T-helper 2 cell (primary cell): ENCODE measurements at regions not wholly inside any gene's neighbourhood (a gene's known extent, or its start where the extent isn't known, plus 50 kb on each side); places are given as distances from the start of the nearest gene placed in this dataset.
A peak's percentile ranks its signal among the peaks of the same experiment; 100 is the strongest.

Experiments used
- DNase-seq, 5 experiments: peaks; one replicate each; pipeline versions ENCODE4 v3.0.0 to v3.0.0-alpha.2; 2012 to 2022

- no peak for DNase-seq
These were observed 50.0 kb upstream of the RNU6ATAC start for GRCh38 chr9:134214386-134214765.

DNA sequence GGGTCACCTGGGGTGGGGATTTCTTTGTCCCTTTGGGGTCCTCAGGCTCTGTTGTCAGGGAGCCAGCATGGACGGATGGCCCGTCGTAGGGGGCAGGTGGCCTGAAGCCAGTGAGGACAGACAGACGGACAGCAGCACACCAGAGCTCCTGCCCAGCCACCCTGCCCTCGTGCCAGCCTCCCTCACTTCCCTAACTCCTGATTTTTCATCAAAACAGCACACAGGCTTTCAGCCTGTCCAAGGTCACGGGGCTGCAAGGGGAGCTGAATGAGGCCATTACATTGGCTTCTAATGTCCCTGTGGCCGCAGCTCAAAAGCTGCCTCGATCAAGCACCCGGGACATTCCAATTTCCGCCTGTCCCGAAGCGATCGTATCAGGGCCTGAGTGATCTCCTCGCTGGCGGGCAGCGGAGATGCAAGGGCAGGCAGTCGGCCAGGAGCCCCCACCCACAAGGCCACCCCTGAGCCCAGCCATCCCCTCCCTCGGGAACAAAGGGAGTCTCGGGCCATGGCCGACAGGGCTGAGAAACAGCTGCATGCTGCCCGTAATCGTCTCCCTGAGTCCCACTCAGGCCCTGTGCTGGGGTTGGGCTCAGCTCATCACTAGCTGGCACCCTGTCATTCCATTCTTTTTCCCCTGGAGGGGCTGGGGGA, 50.5 kb upstream of the RNU6ATAC start:
- DNase-seq, result no peak

GRCh38 chr9:134215420-134215698, 51.0 kb upstream of the RNU6ATAC start:
- DNase-seq, result no peak

DNA sequence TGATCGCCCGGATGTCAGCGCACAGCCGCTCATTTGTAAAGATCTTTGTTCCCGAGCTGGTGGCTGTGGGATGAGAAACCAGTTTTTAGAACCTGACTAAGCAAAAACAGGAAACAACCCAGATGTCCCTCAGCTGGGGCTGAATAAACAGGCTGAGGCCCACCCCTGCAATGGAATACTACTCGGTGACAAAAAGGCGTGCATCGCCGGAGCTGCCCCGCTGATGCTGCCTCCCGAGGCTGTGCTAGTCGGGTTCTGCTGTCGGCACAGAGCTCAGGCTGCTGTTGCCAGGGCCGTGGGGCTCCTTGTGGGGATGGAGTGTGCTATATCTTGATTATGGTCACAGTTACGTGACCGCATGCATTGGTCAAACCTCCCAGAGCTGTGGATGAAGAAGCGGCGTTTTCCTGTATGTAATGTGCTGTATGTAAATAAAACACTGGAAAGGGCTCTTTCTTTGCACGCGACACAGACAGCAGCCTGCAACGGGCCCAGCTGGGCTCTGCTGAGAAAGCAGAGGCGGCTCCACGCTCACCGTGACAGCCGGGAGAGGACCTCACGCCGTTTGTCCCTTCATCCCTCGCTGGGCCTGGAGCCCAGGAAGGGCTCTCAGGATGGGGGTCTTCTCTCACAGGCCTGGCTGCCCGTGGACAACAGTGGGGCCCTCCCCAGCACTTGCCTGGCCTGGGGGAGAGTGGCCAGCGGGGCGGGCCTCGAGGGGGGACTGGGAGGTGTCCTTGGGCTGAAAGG, 51.5 kb upstream of the RNU6ATAC start:
- no peak for DNase-seq

- no peak for DNase-seq
These were observed 52.1 kb upstream of the RNU6ATAC start for GRCh38 chr9:134216449-134216951.

DNA sequence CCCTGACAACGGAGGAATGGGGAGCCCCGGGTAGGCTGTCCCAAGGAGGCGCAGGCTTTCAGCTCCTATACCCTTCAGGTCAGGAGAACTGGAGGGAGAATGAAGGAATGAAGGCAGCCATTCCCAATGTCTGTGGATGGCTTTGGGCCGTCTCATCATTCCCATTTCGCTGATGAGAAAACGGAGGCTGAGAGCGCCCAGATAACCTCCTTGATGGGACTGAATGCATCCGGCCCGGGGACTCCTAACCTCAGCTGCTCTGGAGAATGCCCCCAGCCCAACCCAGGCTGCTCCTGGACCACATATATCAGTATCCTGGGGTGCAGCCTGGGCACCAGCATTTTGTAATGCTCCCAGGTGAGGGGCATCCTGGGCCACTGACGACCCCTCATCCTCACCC, 52.6 kb upstream of the RNU6ATAC start:
- DNase-seq, result no peak

DNA sequence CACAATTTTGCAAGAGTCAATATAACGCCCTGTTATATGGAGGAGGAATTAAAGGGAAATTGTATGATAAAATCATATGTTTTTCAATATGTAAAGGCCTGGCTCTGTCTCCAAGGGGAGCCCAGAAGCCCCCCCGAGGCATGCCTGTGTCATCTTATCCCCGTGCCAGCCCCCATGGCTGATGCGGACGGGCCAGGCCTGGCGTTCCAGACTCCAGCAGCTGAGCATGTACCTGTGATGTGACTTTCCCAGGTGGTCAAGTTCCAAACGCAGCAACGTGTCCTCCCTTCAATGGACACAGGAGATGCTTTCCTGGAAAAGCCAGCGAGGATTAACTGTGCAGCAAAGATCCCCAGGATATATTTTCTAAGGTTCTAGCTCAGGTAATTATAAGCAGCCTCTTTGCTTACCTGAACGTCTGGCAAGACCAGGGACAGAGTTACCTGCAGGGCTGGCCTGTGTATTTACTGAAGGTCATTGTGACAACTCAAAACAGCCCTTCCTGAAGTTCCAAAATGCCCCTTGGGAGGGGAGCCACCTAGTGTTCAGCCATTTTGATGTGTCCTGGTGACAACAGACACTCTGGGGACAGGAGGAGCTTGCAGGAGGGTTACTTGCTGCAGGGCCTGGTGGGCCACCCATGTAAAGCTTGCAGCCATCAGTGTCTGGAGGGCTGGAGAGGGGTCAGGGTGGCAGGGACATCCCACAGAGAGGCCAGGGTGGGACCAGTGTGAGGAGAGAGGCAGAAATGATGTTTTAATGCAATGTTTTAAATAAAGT, 53.3 kb upstream of the RNU6ATAC start:
- peak in 1 of 5 experiments; percentile 22 for DNase-seq

DNA sequence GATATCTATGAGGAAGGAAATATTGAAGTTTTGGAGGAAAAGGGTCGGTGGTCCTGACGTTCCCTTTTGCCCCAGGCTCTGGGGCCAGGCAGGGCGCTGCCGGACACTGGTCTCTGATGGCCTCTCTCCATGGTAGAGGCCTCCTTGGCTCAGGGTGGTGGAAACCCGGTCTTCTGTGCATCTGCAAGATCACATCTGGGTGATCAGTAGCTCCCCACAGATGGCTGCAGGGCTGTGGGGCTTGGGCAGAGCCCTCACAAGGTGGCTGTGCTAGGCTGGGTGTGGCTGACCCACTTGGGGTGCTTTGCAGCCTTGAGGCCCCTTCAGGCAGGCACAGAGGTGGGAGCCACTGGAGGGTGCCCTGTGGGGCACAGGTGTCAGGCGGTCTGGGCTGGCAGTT, 53.9 kb upstream of the RNU6ATAC start:
- no peak for DNase-seq

DNA sequence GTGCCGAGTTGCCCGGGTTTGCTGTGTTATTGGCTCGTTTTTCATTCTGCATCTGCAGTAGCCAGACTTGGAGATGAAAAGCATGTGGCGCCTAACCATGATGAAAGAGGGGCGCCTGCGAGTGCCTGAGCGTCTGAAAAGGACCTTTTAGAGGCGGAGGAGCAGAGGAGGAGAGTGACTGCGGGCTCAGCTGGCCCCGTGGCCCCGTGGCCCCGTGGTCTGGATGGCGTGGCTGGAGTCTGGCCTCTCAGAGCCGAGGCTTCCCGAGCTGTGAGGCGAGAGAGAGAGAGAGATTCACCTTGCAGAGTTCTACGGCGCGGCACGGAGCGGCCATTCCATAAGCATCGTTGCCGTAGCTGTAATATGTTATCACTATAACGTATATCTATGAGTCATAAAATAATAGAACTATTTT, 55.3 kb upstream of the RNU6ATAC start:
- no peak for DNase-seq

- no peak for DNase-seq
These were observed 55.9 kb upstream of the RNU6ATAC start for GRCh38 chr9:134220311-134220710.

DNA sequence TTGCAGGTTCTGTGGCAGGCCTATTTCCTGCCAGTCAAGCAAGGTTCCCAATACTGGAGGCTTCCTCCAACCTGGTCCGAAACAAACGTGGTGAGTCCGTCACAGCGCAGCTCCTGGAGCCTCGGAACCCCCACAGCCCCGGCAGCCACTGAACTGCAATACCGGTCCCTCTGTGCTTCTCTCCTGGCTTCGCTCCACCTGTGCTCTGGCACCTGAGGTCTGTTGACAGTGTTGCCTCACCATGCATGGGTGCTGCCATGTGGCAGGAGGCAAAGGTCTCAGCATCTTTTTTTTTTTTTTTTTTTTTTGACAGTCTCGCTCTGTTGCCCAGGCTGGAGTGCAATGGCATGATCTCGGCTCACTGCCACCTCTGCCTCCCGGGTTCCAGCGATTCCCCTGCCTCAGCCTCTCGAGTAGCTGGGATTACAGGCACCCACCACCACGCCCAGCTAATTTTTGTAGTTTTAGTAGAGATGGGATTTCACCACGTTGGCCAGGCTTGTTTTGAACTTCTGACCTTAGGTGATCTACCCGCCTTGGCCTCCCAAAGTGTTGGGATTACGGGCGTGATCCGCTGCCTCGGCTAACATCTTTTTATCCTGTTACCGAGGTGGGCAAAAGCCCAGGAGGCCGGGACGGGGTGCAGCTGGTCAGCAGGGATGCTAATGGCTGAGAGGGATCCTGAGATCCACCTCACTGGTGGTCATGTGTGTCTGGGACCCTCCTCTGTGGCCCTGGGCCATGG, 57.1 kb upstream of the RNU6ATAC start:
- no peak for DNase-seq

GRCh38 chr9:134222018-134222573, 57.7 kb upstream of the RNU6ATAC start:
- no peak for DNase-seq

DNA sequence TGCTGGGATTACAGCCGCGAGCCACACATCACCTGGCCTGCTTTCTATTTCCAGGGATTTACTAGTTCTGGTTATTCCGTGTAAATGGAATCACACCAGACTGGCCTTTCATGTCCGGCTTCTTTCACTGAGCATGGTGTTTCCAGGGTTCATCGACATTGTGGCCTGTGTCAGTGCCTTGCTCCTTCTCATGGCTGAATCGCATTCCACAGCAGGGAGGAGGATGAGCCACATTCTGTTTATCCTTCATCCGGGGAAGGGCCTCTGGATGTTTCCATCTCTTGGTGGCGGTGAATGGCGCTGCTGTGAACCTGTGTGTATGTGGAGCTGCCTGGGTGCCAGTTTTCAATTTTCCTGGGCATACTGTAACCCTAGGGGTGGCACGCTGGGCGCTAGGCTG, 58.7 kb upstream of the RNU6ATAC start:
- no peak for DNase-seq

- DNase-seq, result no peak
These were observed 59.3 kb upstream of the RNU6ATAC start for GRCh38 chr9:134223591-134224122.

- DNase-seq, result no peak
These were observed 59.8 kb upstream of the RNU6ATAC start for GRCh38 chr9:134224127-134224526.

GRCh38 chr9:134224567-134225093, 60.3 kb upstream of the RNU6ATAC start:
- no peak for DNase-seq

DNA sequence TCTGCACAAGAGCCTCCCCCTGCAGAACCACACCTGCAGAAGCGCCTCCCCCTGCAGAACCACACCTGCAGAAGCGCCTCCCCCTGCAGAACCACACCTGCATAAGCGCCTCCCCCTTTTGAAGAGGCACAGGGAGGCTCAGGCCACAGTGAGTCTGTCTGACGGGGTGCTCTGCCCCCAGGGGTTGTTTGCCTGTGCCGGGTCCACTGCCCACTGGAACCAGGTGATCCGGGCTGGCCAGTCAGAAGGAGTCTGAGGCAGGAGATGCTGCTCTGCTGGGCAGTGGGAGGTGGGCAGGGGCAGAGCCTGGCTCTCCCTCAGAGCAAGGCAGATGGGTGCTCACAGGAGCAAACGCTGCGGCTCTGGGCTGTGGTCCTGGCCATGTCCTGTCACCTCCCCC, 60.8 kb upstream of the RNU6ATAC start:
- DNase-seq, result no peak

GRCh38 chr9:134225816-134226215, 61.5 kb upstream of the RNU6ATAC start:
- DNase-seq, result no peak

- DNase-seq, result no peak
These were observed 62.0 kb upstream of the RNU6ATAC start for GRCh38 chr9:134226221-134226930.

GRCh38 chr9:134227451-134228411, 63.4 kb upstream of the RNU6ATAC start:
- DNase-seq, result no peak
